HL-60/S4 (cell line): ENCODE measurements at regions not wholly inside any gene's neighbourhood (a gene's known extent, or its start where the extent isn't known, plus 50 kb on each side); places are given as distances from the start of the nearest gene placed in this dataset.
"Not testable (repeated sequence)": the region's sequence is repeated elsewhere in the genome, so short reads cannot be mapped to it uniquely, and the experiment has no call there.

ENCODE experiments used
- in situ Hi-C: fragments of 300-500 bp; cut with MboI; formaldehyde crosslinking; loops from 2 replicates; pipeline ENCODE4 v1.14.3; 2022; ENCODE audit warnings: low sequenced_read_pairs

DNA sequence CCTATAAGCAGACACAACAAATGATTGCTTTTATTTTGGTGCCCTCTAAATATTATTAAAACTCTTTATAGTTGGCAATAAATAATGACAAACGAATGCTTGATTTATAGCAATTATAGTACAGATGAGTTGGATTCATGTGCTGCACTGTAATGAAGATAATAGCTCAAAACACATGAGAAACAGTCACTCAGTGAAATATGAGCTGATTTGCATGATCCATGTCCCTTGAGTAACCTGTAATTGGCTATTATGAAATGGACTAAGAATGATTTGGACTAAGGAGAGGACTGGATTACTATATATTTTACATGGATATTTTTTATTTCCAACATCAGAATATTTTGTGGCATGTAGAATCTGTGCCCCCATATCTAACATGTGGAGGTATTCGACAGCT is 365.6 kb upstream of the UBE2E3 start:
- in situ Hi-C loops, result no loop called here

DNA sequence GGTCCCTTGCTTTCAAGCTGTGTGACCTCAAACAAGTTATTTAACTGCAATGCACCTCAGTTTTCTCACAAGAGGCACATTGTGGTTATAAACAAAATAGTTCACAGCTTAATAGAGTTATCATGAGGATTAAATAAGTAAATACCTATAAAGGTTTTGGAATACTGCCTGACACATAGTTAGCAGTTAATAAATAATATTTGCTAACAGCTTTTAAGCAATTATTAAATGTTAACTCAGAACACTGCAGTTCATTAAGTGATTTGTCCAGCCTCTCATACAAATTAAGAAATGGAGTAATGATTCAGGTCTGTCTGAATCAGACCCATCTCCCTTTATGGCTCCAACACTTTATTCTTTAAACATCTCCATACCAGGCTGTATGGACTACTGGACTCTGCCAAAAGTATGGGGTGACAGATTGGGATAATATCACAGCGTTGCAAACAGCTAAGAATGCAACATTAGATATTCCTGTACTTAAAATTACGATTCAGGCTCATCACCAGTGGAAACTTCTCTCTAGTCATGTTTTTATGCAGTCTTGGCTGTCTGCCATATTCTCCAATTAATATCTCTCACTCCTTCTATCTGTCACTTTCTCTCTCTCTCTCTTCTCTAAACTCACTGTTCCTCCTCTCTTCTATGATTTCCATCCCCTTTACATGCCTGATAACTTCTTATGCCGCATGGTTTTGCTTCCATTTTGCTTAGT is 370.6 kb upstream of the UBE2E3 start:
- in situ Hi-C loops, result no loop called here

DNA sequence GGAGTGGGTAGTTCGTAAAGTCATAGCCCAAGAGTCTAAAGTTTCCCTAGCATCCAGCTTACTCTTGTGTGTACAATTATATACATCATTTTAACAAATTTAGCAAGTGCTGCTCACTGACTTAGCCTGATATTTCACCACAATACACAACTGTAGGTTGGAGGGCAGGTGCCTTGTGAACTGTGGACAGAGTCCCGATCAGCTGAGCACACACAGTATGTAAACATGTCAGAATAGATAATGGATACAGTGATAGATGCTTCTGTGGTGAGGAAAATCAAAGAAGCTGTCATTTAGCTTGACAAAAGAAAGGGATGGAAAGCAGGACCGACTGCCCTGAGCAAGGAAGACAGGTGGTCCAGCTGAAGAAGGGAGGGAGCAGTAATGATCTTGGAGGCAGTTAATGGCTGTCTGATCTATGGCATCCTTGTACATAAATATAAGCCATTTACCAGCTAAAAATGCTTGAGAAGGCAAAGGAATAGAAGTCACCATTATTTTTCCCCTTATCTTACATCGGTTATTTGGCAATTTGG is 372.8 kb upstream of the UBE2E3 start:
- in situ Hi-C loops, result no loop called here

DNA sequence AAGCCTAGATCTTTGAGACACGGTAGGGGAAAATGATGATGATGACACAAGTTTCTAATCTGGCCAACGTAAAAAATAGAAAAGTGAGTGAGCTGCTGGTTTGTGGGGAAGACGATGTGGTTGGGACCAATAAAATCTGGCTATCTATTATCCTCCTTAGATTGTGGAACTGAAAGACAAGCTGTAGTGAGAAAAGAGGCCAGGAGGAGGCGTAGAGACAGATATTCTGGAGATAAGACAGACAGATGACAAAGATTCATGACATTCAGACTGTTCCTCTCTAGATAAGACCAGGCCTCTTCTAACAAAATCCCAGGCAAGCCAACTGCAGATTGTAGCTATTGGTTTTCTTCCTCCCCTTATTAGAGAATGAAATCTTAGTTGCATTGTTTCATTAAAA is 376.3 kb upstream of the UBE2E3 start:
- in situ Hi-C loops, result no loop called here

DNA sequence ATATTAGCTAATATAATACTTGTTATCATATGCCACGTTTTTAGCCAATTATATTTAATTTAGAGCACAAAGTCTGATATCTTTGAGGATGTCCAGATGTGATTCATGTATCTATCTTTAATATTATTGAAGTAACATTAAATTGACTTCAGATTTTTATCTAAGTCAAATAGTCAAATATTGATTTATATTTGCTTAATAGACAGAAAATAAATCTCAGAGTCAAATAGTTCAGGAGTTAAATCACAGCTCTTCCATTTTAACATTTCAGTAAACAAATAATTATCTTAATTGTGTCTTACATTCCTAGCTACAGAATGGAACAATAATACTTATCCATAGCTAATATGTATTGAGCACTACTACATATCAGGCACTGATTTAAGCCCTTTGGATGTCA is 379.4 kb upstream of the UBE2E3 start:
- in situ Hi-C loops, result no loop called here

DNA sequence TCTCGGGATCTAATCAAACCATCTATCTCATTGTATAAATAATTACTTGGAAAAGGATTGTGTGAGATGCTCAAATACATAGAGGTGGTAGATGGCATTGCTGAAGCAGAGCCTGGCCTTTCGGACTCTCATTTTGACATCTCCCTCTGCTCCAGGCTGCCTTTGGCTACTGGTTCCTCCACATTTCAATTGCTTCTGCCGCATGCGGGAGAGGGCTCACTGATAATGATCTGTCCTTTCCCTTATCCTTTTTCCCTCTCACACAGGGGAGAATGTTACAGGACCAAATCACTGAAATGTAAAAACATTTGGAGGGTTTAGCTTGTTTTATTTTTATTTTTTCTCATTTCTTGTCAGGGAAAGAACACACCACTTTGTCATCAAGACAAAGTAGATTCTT is 380.6 kb upstream of the UBE2E3 start:
- in situ Hi-C loops, result no loop called here

DNA sequence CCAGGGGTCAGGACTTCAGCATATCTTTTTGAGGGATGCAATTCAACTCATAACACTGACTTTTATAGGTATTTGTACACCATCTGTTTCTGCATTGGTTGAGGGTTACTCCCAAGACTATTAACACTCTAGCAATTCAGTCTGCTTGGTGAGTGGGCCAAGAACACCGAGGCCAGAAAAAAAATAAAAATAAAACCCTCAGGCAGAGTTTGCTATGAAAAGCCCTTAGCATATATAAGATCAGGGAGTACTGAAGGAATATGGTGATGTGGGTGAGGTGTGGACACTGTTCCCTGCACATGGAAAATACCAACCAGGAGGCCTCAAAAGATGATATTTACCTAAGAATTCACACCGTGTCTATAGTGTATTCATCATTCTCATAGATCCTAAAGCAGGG is 383.2 kb upstream of the UBE2E3 start:
- in situ Hi-C loops, result no loop called here

DNA sequence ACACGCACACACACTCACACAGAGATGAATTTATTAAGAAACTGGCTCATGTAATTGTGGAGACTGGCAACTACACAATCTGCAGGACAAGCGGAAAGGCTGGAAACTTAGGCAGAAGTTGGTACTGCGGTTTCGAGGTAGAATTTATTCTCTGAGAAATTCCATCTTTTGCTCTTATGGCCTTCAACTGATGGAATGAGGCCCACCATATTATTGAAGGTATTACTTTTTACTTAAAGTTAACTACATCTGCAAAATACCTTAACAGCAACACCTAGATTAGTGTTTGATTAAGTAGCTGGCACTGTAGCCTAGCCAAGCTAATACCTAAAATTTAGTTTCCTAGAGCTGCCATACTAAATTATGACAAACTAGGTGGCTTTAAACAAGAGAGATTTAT is 384.0 kb upstream of the UBE2E3 start:
- in situ Hi-C loops, result no loop called here

DNA sequence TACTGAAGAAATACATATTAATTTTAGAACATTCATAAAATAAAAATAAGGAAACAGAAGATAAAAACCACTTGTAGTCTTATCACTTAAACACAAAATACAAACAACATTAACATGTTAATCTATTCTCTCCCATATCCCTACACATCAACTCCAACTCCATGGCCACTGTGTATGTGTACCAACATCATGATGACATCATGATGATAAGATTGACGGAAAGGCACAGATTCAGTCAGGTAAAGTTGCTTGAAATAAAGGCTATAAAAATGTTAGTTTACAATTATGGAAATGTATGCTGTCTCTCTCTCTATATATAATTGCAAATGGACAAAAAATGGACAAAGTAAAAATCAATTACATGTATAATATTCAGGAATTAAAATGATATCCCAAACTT is 388.5 kb upstream of the UBE2E3 start:
- in situ Hi-C loops, result no loop called here

DNA sequence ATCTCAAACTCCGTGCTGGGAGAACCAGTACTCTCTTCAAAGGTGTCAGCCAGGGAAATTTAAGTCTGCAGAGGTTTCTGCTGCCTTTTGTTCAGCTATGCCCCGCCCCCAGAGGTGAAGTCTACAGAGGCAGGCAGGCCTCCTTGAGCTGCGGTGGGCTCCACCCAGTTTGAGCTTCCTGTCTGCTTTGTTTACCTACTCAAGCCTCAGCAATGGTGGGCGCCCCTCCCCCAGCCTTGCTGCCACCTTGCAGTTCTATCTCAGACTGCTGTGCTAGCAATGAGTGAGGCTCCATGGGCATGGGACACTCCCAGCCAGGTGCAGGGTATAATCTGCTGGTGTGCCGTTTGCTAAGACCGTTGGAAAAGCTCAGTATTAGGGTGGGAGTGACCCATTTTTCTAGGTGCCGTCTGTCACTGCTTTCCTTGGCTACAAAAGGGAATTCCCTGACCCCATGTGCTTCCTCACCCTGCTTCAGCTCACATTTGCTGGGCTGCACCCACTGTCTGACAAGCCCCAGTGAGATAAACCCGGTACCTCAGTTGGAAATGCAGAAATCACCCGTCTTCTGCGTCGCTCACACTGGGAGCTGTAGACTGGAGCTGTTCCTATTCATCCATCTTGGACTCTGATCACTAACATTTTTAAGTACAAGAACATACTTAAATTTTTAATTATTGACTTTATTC is 389.2 kb upstream of the UBE2E3 start:
- in situ Hi-C loops, result not testable (repeated sequence)

DNA sequence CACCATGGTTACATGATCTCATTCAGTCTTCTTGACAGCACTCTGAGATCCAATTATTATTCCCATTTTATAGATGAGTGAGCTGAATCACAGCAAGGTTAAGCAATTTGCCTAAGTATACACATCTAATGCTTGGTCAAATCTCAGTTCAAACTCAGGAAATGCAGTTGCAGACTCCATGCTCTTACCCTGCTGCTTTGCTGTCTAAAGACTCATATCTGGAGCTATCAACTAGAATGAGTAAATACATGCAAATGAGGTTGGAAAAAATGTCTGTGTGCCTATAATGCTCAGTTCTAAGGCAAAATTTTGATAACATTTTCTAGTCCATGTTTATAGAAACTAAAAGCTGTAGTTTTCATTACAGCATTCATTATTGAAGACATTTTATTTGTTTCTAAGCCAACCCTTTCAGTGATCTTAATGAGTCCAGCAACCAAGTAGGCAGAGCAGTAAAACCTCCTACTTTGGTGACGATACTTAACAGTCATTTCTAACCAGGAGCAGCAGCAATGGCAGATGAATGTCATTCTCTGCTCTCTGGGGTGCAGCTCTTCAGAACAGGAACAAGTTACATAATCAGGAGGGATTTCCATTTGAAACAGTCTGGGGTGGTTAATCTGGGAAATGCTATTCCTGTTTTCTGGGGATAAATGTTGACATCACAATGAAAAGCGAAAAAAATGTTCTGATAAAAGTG is 396.8 kb upstream of the UBE2E3 start:
- in situ Hi-C loops, result no loop called here

DNA sequence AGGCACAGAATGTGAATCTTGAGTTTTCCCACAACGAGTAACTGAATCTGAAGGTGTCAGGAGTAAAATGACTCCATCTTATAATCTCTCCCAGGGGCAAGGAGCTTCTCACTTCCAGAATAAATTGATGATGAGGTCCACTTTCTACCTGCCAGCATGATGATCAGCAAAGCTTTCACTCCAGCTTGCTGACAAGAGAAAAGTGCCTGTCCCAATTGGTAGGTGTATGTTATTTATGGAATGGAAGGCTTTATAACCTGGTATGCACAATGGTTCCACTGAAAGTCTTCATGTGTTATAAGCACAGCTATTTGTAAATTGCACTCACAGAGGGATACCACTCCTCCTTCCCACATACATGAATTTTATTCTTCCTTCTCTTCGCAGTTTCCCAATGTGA is 401.0 kb upstream of the UBE2E3 start:
- in situ Hi-C loops, result no loop called here

DNA sequence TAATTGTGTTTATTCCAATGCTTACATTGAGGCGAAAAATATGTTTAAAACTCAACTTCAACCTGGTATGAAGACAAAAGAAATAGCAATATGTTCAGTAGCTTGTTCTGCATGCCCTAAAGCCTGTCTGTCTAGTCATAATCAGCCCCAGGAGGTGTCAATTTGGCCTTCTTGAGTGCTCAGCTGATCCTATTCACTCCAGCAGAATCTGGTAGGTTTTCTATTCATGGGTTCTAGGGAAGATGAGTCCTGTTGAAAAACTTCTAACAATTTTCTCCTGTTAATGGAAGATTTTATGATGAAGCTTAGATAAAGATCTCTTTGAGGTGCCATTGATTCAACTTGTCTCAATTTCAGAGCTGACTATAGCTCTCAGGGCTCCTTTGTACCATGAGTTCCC is 402.0 kb upstream of the UBE2E3 start:
- in situ Hi-C loops, result no loop called here

DNA sequence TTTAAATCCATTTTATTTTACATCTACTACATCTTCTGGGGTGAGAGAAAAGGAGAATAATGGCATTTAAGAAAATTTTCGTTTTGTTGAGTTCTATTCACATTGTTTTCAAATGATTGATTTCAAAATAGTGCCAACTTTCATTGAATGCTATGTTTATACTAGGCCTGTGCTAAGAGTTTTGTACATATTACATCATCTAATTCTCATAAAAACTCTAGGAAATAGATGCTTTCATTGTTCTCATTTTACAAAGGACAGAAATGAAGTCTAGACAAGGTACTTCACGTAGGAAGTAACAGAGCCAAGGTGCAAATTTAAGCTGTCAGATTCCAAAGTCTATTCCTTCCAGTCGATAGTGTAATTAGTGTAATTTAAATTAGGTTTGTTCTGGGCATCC is 402.8 kb upstream of the UBE2E3 start:
- in situ Hi-C loops, result no loop called here

DNA sequence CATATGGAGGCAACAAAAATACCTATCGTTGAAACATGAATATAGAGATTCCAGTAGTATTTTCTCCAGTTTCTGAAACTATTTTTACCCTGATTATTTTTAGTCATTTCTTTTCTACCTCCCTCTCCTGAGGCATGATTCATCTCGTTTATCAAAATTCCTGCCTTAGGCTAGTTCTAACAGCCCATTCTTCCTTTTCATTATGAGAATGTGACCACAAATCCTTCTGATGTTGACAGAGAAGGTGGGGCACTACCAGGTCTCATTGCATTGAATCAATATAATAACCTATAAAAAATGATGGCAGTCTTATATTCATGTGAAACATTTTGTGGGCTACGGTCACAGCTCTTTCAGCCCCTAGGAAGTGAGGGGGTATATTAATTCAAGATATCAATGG is 406.5 kb upstream of the UBE2E3 start:
- in situ Hi-C loops, result no loop called here

DNA sequence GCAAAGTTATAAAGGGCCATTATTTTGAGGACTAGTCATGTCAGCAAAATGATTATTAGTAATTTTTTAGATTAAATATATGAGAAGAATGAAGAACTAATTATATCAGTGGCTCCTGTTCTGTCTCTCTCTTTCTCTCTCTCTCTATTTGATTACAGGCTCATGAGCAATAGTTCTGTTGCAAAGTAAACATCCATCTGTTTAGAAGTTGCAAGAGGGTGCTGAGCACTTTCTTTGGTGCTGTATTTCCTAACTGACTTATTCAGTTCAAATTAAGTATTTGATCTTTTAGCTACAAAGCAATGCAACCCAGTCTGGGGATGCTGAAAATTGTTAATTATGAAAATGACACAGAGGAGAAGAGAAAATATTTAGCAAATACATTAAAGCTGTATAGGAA is 408.1 kb upstream of the UBE2E3 start:
- in situ Hi-C loops, result no loop called here

DNA sequence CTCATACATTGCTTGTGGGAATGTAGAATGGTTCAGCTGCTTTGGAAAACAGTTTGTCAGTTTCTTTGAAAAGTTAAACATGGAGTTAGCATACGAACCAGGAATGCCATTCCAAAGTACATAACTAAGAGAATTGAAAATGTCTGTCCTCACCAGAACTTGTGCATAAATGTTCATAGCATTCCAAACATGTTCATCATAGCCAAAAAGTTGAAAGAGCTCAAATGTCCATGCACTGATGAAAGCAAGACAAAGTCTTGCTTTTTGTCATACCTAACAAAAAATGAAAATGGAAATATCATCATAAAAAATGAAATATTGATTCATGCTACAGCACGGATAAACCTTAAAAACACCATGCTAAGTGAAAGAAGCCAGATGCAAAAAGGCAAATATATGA is 408.8 kb upstream of the UBE2E3 start:
- in situ Hi-C loops, result no loop called here

DNA sequence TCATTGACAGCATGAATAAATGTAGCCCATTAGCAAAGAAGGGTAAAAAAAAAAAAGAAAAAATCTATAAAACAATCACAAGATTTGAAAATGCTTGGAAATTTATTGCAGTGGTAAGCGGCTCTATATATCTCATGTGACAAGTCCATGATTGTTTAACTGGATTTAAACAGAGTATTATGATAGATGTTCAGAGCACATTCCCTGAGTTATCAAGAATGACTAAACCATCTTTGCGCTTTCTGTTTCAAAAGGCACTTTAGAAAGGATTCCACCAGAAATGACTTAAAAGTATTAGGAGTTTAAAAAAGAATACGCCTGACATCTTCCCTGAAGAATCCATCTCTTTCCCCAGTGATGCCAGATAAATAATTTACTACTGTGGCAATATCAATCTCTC is 409.5 kb upstream of the UBE2E3 start:
- in situ Hi-C loops, result no loop called here

DNA sequence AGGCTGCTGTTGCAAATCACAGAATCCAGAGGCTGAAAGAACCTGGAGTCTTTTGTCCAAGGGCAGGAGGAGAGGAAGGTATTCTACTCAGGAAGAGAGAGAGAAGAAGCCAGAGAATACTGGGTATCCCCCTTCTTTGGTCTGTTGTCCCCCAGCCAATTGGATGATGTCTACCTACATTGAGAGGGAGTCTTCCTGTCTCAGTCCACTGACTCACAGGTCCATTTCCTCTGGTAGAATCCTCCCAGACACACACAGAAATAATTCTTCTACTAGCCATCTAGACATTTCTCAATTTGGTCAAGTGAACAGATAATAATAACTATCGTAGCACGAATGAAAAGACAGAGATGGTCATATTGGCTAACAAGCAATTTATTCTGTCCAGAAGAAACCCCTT is 416.4 kb upstream of the UBE2E3 start:
- in situ Hi-C loops, result no loop called here

DNA sequence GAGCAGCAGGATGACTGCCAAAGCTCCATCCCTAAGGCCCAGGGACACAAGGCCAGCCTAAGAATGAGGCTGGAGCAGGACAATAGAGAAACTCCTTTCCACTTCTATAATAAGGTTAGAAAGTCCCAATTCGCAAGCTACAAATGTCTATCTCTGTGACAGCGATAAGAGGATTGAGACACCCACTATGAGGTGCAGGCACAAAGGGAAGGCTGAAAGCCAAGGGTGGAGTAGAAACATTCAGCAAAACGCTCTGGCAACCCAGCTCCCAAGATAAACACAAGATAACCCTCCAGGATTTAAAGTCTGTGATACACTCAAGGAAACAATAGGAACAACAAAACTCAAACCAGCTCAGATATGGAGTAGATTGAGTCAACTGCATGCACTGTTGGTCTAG is 418.0 kb upstream of the UBE2E3 start:
- in situ Hi-C loops, result no loop called here

DNA sequence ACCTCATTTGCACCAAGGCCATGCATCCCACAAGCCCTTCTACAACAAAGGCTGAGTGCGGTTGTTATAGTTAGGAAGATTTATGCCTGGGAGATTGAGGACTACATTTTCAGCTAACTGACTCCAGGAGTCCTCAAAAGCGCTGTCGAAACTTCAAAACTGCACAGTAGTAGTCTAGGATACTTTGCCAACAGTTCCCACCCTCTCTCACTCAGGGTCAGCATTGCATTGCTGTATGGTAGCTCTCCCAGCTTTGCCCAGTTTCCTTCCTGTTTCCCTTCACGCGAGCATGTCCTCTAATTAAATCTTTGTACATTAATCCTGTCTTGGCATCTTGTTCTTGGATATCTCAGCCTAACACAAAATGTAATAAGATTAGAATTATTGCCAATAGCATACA is 420.6 kb upstream of the UBE2E3 start:
- in situ Hi-C loops, result no loop called here

DNA sequence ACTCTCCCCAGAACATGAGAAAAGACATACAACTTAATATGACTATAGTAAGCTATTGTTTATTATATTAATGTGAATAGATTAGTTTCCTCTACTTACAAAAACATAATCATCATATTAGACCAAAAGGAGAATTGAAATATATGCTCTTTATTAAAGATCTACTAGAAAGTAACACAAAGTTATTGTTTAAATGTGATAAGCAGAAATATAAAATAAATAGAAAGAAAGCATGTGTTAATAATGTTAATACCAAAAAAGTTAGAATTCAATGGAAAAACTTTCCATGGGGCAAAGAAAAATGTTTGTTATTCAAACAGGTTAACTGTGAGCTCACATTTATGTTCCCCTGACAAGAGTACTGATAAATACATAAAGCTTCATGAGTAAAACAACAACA is 421.4 kb upstream of the UBE2E3 start:
- in situ Hi-C loops, result no loop called here
